ENCODE measurements at regions not wholly inside any gene's neighbourhood (a gene's known extent, or its start where the extent isn't known, plus 50 kb on each side); places are given as distances from the start of the nearest gene placed in this dataset.
"Not testable (repeated sequence)": the region's sequence is repeated elsewhere in the genome, so short reads cannot be mapped to it uniquely, and the experiment has no call there.

DNA sequence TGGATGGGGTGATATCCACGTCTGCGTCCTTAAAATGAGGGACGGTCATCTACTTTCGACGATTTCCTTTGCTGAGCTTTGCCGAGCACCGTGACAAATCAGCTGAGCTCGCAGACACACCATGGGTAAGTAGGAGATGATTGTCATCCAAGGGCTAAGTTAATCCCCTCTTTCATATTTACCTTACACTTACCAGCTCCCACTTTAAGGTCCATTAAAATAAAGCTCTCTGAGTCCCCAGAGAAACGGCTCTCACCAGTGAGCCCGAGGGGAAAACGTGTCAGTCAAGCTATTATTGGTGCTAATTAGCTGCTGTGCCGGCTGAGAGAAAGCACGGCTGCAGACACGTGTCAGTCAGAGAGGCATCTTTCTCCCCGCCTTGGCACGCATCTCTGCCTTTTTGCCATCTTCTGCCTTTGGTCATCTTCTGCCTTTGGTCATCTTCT, 72.2 kb downstream of the CRLF2 start:
- Histone ChIP-seq H3K4me3 (ENCODE audit: low read length) (no peak overlapping the region), H3K4me1 (ENCODE audit: control insufficient read depth, insufficient read depth, low read length) (no peaks in the 10 kb centered on the region), H3K9me3 (replicated peaks; ENCODE audit: control insufficient read depth, low read depth, low read length) (no peaks in the 10 kb centered on the region), H3K36me3 (ENCODE audit: control insufficient read depth, insufficient read depth, low read length) (no peaks in the 10 kb centered on the region), H3K27me3 (ENCODE audit: control insufficient read depth, insufficient read depth, low read length) (peaks cover 17% of the 10 kb centered on the region), H3K27ac (ENCODE audit: low read length) (no peak overlapping the region)
- no peak for DNase-seq
- 26% methylated on average over 13 of the region's 16 CpGs for WGBS (ENCODE audit: insufficient coverage)

DNA sequence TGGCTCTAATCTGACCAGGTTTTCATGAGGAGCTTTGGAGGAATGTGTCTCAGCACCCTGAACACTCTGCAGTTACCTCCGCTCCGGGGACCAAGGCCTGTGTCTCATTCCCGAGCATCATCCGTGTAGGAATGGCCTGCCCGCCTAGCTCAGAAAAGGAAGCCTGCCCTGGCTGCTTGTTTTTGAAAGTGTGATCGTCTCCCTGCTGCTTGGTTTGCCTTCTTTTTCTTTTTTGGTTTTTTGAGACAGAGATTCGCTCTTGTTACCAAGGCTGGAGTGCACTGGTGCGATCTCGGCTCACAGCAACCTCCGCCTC, 73.3 kb downstream of the CRLF2 start:
- no peak for DNase-seq
- no peaks in the 10 kb centered on the region for H3K36me3 ChIP-seq (ENCODE audit: control insufficient read depth, insufficient read depth, low read length)
- H3K9me3 ChIP-seq (replicated peaks; ENCODE audit: control insufficient read depth, low read depth, low read length), result no peaks in the 10 kb centered on the region
- no peak overlapping the region for H3K4me3 ChIP-seq (ENCODE audit: low read length)
- no peaks in the 10 kb centered on the region for H3K4me1 ChIP-seq (ENCODE audit: control insufficient read depth, insufficient read depth, low read length)
- H3K27ac ChIP-seq (ENCODE audit: low read length), result no peak overlapping the region
- WGBS (ENCODE audit: insufficient coverage), result 59% methylated on average over 10 of the region's 10 CpGs
- peaks cover 17% of the 10 kb centered on the region for H3K27me3 ChIP-seq (ENCODE audit: control insufficient read depth, insufficient read depth, low read length)

DNA sequence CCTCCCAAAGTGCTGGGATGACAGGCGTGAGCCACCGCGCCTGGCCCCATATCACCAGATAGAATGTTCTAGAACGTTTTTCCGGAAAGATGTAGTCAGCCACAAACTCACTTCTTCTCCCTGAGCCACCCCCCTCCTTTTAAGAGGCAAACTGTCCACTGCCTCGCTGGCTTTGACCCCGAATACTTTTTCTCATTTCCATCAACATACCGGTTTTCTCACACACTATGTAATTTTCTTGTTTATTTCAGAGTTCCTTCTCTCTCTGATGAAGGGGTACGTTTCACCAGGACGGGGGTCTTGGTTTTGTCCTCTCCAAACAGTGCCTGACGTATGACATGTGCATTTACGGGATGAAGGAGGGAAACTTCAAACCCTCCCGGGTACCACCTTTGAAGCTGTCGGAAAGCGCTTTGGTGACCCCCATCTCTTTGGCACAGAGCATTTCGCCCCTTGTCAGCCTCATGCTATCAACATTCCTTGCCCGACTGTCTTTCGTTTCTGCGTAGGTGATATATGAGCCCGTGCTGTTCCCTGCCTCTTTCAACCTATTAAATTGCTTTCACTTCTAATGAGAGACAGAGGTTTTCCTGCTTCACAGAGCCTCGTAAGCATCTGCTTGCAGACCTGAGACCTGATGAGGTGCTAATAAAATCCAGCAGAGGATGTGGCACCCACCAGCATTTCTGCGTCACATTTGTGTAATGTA, 73.8 kb downstream of the CRLF2 start:
- no peaks in the 10 kb centered on the region for H3K9me3 ChIP-seq (replicated peaks; ENCODE audit: control insufficient read depth, low read depth, low read length)
- WGBS (ENCODE audit: insufficient coverage), result 45% methylated on average over 13 of the region's 22 CpGs
- no peak overlapping the region for H3K4me3 ChIP-seq (ENCODE audit: low read length)
- H3K36me3 ChIP-seq (ENCODE audit: control insufficient read depth, insufficient read depth, low read length), result no peaks in the 10 kb centered on the region
- H3K27me3 ChIP-seq (ENCODE audit: control insufficient read depth, insufficient read depth, low read length), result peaks cover 17% of the 10 kb centered on the region
- H3K4me1 ChIP-seq (ENCODE audit: control insufficient read depth, insufficient read depth, low read length), result no peaks in the 10 kb centered on the region
- DNase-seq, result no peak
- no peak overlapping the region for H3K27ac ChIP-seq (ENCODE audit: low read length)

DNA sequence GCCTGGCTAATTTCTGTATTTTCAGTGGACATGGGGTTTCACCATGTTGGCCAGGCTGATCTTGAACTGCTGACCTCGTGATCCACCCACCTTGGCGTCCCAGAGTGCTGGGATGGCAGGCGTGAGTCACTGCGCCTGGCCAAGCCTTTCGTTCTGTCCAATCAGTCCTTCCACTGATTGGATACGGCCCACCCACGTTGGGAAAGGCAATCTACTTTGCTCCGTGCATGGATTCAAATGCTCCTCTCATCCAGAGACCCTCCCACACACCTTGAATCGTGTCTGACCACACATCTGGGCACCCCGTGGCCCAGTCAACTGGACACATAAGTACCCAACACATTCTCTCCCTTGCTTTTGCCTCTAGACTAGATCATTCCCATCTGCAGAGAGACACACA, 74.9 kb downstream of the CRLF2 start:
- 88% methylated on average over 10 of the region's 10 CpGs for WGBS (ENCODE audit: insufficient coverage)
- no peak for DNase-seq
- H3K4me3 ChIP-seq (ENCODE audit: low read length), result no peak overlapping the region
- no peak overlapping the region for H3K27ac ChIP-seq (ENCODE audit: low read length)
- peaks cover 17% of the 10 kb centered on the region for H3K27me3 ChIP-seq (ENCODE audit: control insufficient read depth, insufficient read depth, low read length)
- H3K4me1 ChIP-seq (ENCODE audit: control insufficient read depth, insufficient read depth, low read length), result no peaks in the 10 kb centered on the region
- no peaks in the 10 kb centered on the region for H3K36me3 ChIP-seq (ENCODE audit: control insufficient read depth, insufficient read depth, low read length)
- H3K9me3 ChIP-seq (replicated peaks; ENCODE audit: control insufficient read depth, low read depth, low read length), result no peaks in the 10 kb centered on the region

DNA sequence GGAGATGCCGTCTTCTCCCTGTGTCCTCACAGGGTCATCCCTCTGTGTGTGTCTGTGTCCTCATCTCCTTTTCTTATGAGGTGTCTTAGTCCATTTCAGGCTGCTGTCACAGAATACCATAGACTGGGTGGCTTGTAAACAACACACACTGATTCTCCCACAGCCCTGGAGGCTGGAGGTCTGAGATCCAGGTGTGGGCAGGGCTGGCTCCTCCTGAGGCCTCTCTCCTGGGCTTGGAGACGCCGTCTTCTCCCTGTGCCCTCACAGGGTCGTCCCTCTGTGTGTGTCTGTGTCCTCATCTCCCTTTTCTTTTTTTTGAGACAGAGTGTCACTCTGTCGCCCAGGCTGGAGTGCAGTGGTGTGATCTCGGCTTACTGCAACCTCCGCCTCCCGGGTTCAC, 75.9 kb downstream of the CRLF2 start:
- H3K27ac ChIP-seq (ENCODE audit: low read length); H3K9me3 ChIP-seq (replicated peaks; ENCODE audit: control insufficient read depth, low read depth, low read length); DNase-seq; H3K4me1 ChIP-seq (ENCODE audit: control insufficient read depth, insufficient read depth, low read length); H3K36me3 ChIP-seq (ENCODE audit: control insufficient read depth, insufficient read depth, low read length); H3K4me3 ChIP-seq (ENCODE audit: low read length): not testable (repeated sequence)
- WGBS (ENCODE audit: insufficient coverage), result 60% methylated on average over 1 of the region's 8 CpGs
- H3K27me3 ChIP-seq (ENCODE audit: control insufficient read depth, insufficient read depth, low read length), result peaks cover 17% of the 10 kb centered on the region

DNA sequence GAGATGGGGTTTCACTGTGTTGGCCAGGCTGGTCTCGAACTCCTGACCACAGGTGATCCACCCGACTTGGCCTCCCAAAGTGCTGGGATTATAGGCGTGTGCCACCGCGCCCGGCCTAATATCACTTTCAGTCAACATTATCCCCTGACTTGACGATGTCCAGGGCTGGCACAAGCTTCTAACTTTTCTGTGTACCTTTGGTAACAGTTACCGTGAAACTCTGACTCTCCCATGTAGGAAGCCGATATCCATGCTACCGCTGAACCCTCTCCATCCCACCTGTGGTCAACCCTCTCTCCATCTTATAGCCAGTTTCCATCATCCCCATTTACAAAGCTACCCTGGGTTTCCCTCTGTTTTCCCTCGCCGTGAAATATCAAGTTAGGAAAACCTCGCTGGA, 77.5 kb downstream of the CRLF2 start:
- Histone ChIP-seq H3K27ac (ENCODE audit: low read length) (no peak overlapping the region), H3K36me3 (ENCODE audit: control insufficient read depth, insufficient read depth, low read length) (no peaks in the 10 kb centered on the region), H3K4me3 (ENCODE audit: low read length) (no peak overlapping the region), H3K27me3 (ENCODE audit: control insufficient read depth, insufficient read depth, low read length) (peaks cover 10% of the 10 kb centered on the region), H3K9me3 (replicated peaks; ENCODE audit: control insufficient read depth, low read depth, low read length) (no peaks in the 10 kb centered on the region), H3K4me1 (ENCODE audit: control insufficient read depth, insufficient read depth, low read length) (no peaks in the 10 kb centered on the region)
- no peak for DNase-seq
- 75% methylated on average over 11 of the region's 13 CpGs for WGBS (ENCODE audit: insufficient coverage)

DNA sequence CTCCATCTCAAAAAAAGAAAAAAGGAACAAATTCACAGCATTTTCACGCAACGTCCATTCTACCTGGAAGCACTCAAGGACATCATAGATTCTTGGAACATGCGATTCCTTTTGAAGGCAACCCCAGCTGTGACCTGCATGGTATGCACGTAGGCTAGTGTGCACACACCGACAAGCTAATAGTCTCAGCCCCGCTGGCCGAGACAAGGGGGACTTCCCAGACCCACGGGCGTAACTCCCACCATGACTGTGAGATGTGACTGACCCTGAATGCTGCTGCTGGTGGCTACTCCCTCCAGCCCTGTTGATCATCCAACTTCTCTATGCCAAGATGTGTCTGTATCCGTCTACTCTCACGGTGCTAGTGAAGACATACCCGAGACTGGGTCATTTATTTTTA, 78.3 kb downstream of the CRLF2 start:
- no peaks in the 10 kb centered on the region for H3K36me3 ChIP-seq (ENCODE audit: control insufficient read depth, insufficient read depth, low read length)
- no peak overlapping the region for H3K4me3 ChIP-seq (ENCODE audit: low read length)
- peaks cover 9% of the 10 kb centered on the region for H3K27me3 ChIP-seq (ENCODE audit: control insufficient read depth, insufficient read depth, low read length)
- H3K4me1 ChIP-seq (ENCODE audit: control insufficient read depth, insufficient read depth, low read length), result no peaks in the 10 kb centered on the region
- no peaks in the 10 kb centered on the region for H3K9me3 ChIP-seq (replicated peaks; ENCODE audit: control insufficient read depth, low read depth, low read length)
- no peak overlapping the region for H3K27ac ChIP-seq (ENCODE audit: low read length)
- WGBS (ENCODE audit: insufficient coverage), result 82% methylated on average over 9 of the region's 12 CpGs
- DNase-seq, result no peak

DNA sequence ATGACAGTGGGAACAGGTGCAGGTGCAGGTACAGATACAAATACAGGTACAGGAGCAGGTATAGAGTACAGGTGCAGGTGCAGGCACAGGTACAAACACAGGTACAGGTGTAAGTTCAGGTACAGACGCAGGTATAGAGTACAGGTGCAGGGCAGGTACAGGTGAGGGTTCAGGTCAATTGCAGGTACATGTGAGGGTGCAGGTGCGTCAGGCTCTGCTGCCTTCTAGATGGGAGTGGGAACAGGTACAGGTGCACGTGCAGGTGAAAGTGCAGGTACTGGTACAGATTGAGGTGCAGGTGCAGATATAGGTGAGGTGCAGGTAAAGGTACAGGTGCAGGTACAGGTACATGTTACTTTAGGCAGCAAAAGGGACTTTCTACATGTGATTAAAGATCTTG, 85.7 kb downstream of the CRLF2 start:
- no peak for DNase-seq
- no peaks in the 10 kb centered on the region for H3K9me3 ChIP-seq (replicated peaks; ENCODE audit: control insufficient read depth, low read depth, low read length)
- H3K36me3 ChIP-seq (ENCODE audit: control insufficient read depth, insufficient read depth, low read length), result no peaks in the 10 kb centered on the region
- no peak overlapping the region for H3K27ac ChIP-seq (ENCODE audit: low read length)
- H3K27me3 ChIP-seq (ENCODE audit: control insufficient read depth, insufficient read depth, low read length), result peaks cover 10% of the 10 kb centered on the region
- WGBS (ENCODE audit: insufficient coverage), result 82% methylated on average over 3 of the region's 3 CpGs
- no peak overlapping the region for H3K4me3 ChIP-seq (ENCODE audit: low read length)
- no peaks in the 10 kb centered on the region for H3K4me1 ChIP-seq (ENCODE audit: control insufficient read depth, insufficient read depth, low read length)

DNA sequence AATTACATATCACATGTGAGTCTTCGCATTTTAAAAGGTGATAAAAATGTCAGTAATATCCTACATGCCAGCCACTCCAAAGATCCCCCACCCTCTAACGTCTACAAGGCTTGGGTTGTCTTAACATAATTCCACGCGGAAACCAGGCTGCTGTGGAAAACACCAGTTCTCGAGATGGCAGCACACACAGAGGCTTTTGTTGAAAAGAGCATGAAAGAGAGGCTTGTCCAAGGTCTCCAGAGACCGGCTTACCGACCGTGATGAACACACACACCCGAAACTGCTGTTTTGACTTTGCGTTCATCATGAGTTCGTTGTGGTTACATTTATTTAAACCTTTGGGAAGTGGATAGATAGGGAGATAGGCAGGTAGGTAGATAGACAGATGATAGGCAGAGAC, 87.9 kb downstream of the CRLF2 start:
- no peak overlapping the region for H3K27ac ChIP-seq (ENCODE audit: low read length)
- no peak overlapping the region for H3K4me3 ChIP-seq (ENCODE audit: low read length)
- H3K36me3 ChIP-seq (ENCODE audit: control insufficient read depth, insufficient read depth, low read length), result no peaks in the 10 kb centered on the region
- DNase-seq, result no peak
- no peaks in the 10 kb centered on the region for H3K9me3 ChIP-seq (replicated peaks; ENCODE audit: control insufficient read depth, low read depth, low read length)
- no peaks in the 10 kb centered on the region for H3K4me1 ChIP-seq (ENCODE audit: control insufficient read depth, insufficient read depth, low read length)
- 41% methylated on average over 4 of the region's 11 CpGs for WGBS (ENCODE audit: insufficient coverage)
- H3K27me3 ChIP-seq (ENCODE audit: control insufficient read depth, insufficient read depth, low read length), result peaks cover 10% of the 10 kb centered on the region

DNA sequence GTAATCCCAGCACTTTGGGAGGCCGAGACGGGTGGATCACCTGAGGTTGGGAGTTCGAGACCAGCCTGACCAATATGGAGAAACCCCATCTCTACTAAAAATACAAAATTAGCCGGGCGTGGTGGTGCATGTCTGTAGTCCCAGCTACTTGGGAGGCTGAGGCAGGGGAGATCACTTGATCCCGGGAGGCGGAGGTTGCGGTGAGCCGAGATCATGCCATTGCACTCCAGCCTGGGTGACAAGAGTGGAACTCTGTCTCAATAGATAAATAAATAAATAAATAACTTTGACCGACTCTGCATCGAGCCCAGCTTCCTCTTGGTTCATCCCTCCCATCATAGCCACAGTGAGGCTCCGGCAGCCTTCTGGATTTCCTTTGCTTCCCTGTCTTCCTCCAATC, 89.6 kb downstream of the CRLF2 start:
- not testable (repeated sequence) for H3K4me3 ChIP-seq (ENCODE audit: low read length); H3K4me1 ChIP-seq (ENCODE audit: control insufficient read depth, insufficient read depth, low read length); H3K9me3 ChIP-seq (replicated peaks; ENCODE audit: control insufficient read depth, low read depth, low read length); H3K36me3 ChIP-seq (ENCODE audit: control insufficient read depth, insufficient read depth, low read length); H3K27ac ChIP-seq (ENCODE audit: low read length); DNase-seq
- peaks cover 10% of the 10 kb centered on the region for H3K27me3 ChIP-seq (ENCODE audit: control insufficient read depth, insufficient read depth, low read length)
- WGBS (ENCODE audit: insufficient coverage), result 73% methylated on average over 3 of the region's 12 CpGs

DNA sequence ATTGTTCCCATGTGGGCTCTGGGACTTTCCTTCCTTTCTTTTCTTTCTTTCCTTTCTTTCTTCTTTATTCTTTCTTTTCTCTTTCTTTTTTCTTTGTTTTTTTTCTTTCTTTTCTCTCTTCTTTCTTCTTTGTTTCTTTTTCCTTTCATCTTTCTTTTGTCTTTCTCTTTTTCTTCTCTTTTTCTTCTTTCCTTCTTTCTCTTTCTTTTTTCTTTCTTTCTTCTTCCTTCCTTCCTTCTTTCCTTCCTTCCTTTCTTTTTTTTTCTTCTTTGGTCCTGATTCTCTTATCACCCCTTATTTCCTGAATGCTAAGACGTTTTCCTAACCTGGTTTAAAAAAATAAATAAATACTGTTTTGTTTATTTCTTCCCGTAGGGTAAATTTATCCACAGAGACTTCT, 93.2 kb downstream of the CRLF2 start:
- no CpG with 5 or more reads among the region's 2 CpGs for WGBS (ENCODE audit: insufficient coverage)
- Histone ChIP-seq H3K36me3 (ENCODE audit: control insufficient read depth, insufficient read depth, low read length) (no peaks in the 10 kb centered on the region), H3K4me3 (ENCODE audit: low read length) (no peak overlapping the region), H3K27ac (ENCODE audit: low read length) (no peak overlapping the region), H3K27me3 (ENCODE audit: control insufficient read depth, insufficient read depth, low read length) (peaks cover 6% of the 10 kb centered on the region), H3K4me1 (ENCODE audit: control insufficient read depth, insufficient read depth, low read length) (no peaks in the 10 kb centered on the region), H3K9me3 (replicated peaks; ENCODE audit: control insufficient read depth, low read depth, low read length) (no peaks in the 10 kb centered on the region)
- DNase-seq, result no peak

Data from muscle of leg (tissue), 3 donors.